ENCODE measurements at regions not wholly inside any gene's neighbourhood (a gene's known extent, or its start where the extent isn't known, plus 50 kb on each side); places are given as distances from the start of the nearest gene placed in this dataset.
"Not testable (repeated sequence)": the region's sequence is repeated elsewhere in the genome, so short reads cannot be mapped to it uniquely, and the experiment has no call there.

GRCh38 chr4:179671609-179672008 is 2229.4 kb upstream of the AGA start:
- Histone ChIP-seq H3K36me3 (ENCODE audit: insufficient read depth, low read length) (no peaks in the 10 kb centered on the region), H2AFZ (ENCODE audit: low read depth, low read length) (no peak overlapping the region), H3K9me3 (ENCODE audit: low read length) (no peaks in the 10 kb centered on the region), H3K4me1 (ENCODE audit: insufficient read depth, low read length) (no peaks in the 10 kb centered on the region), H3K4me3 (ENCODE audit: low read length) (no peak overlapping the region), H3K27me3 (ENCODE audit: insufficient read depth, low read length) (no peaks in the 10 kb centered on the region)

- Histone ChIP-seq H3K4me1 (ENCODE audit: insufficient read depth, low read length) (no peaks in the 10 kb centered on the region), H3K9me3 (ENCODE audit: low read length) (no peaks in the 10 kb centered on the region), H3K4me3 (ENCODE audit: low read length) (no peak overlapping the region), H2AFZ (ENCODE audit: low read depth, low read length) (no peak overlapping the region), H3K36me3 (ENCODE audit: insufficient read depth, low read length) (no peaks in the 10 kb centered on the region), H3K27me3 (ENCODE audit: insufficient read depth, low read length) (no peaks in the 10 kb centered on the region)
Measured at GRCh38 chr4:179678093-179678814, 2236.0 kb upstream of the AGA start.

GRCh38 chr4:179683661-179684060 is 2241.4 kb upstream of the AGA start:
- H3K4me1 ChIP-seq (ENCODE audit: insufficient read depth, low read length); H3K4me3 ChIP-seq (ENCODE audit: low read length); H3K27me3 ChIP-seq (ENCODE audit: insufficient read depth, low read length); H2AFZ ChIP-seq (ENCODE audit: low read depth, low read length); H3K36me3 ChIP-seq (ENCODE audit: insufficient read depth, low read length); H3K9me3 ChIP-seq (ENCODE audit: low read length): not testable (repeated sequence)

GRCh38 chr4:179692222-179692621 is 2250.0 kb upstream of the AGA start:
- H3K36me3 ChIP-seq (ENCODE audit: insufficient read depth, low read length) = no peaks in the 10 kb centered on the region
- peaks cover 2% of the 10 kb centered on the region for H3K4me1 ChIP-seq (ENCODE audit: insufficient read depth, low read length)
- H3K9me3 ChIP-seq (ENCODE audit: low read length) = no peaks in the 10 kb centered on the region
- H2AFZ ChIP-seq (ENCODE audit: low read depth, low read length) = no peak overlapping the region
- H3K4me3 ChIP-seq (ENCODE audit: low read length) = no peak overlapping the region
- H3K27me3 ChIP-seq (ENCODE audit: insufficient read depth, low read length) = no peaks in the 10 kb centered on the region

GRCh38 chr4:179695175-179695574 is 2252.9 kb upstream of the AGA start:
- Histone ChIP-seq H3K36me3 (ENCODE audit: insufficient read depth, low read length) (no peaks in the 10 kb centered on the region), H2AFZ (ENCODE audit: low read depth, low read length) (no peak overlapping the region), H3K4me1 (ENCODE audit: insufficient read depth, low read length) (peaks cover 2% of the 10 kb centered on the region), H3K27me3 (ENCODE audit: insufficient read depth, low read length) (no peaks in the 10 kb centered on the region), H3K4me3 (ENCODE audit: low read length) (no peak overlapping the region), H3K9me3 (ENCODE audit: low read length) (no peaks in the 10 kb centered on the region)

GRCh38 chr4:179698321-179698720 is 2256.1 kb upstream of the AGA start:
- no peaks in the 10 kb centered on the region for H3K4me1 ChIP-seq (ENCODE audit: insufficient read depth, low read length)
- H2AFZ ChIP-seq (ENCODE audit: low read depth, low read length) = no peak overlapping the region
- no peaks in the 10 kb centered on the region for H3K27me3 ChIP-seq (ENCODE audit: insufficient read depth, low read length)
- no peaks in the 10 kb centered on the region for H3K9me3 ChIP-seq (ENCODE audit: low read length)
- H3K4me3 ChIP-seq (ENCODE audit: low read length) = no peak overlapping the region
- H3K36me3 ChIP-seq (ENCODE audit: insufficient read depth, low read length) = no peaks in the 10 kb centered on the region

- no peaks in the 10 kb centered on the region for H3K27me3 ChIP-seq (ENCODE audit: insufficient read depth, low read length)
- H3K4me1 ChIP-seq (ENCODE audit: insufficient read depth, low read length) = no peaks in the 10 kb centered on the region
- H2AFZ ChIP-seq (ENCODE audit: low read depth, low read length) = no peak overlapping the region
- no peak overlapping the region for H3K4me3 ChIP-seq (ENCODE audit: low read length)
- H3K9me3 ChIP-seq (ENCODE audit: low read length) = peaks cover 2% of the 10 kb centered on the region
- H3K36me3 ChIP-seq (ENCODE audit: insufficient read depth, low read length) = no peaks in the 10 kb centered on the region
Measured at GRCh38 chr4:179709961-179710624, 2267.9 kb upstream of the AGA start.

GRCh38 chr4:179719766-179720450 is 2277.7 kb upstream of the AGA start:
- Histone ChIP-seq H3K9me3 (ENCODE audit: low read length) (no peaks in the 10 kb centered on the region), H3K27me3 (ENCODE audit: insufficient read depth, low read length) (no peaks in the 10 kb centered on the region), H2AFZ (ENCODE audit: low read depth, low read length) (no peak overlapping the region), H3K4me3 (ENCODE audit: low read length) (no peak overlapping the region), H3K4me1 (ENCODE audit: insufficient read depth, low read length) (no peaks in the 10 kb centered on the region), H3K36me3 (ENCODE audit: insufficient read depth, low read length) (no peaks in the 10 kb centered on the region)

- not testable (repeated sequence) for H3K4me1 ChIP-seq (ENCODE audit: insufficient read depth, low read length); H3K36me3 ChIP-seq (ENCODE audit: insufficient read depth, low read length); H3K9me3 ChIP-seq (ENCODE audit: low read length); H3K27me3 ChIP-seq (ENCODE audit: insufficient read depth, low read length); H2AFZ ChIP-seq (ENCODE audit: low read depth, low read length); H3K4me3 ChIP-seq (ENCODE audit: low read length)
Measured at GRCh38 chr4:179726491-179726890, 2284.3 kb upstream of the AGA start.

GRCh38 chr4:179728305-179728704 is 2286.1 kb upstream of the AGA start:
- Histone ChIP-seq H3K9me3 (ENCODE audit: low read length) (no peaks in the 10 kb centered on the region), H2AFZ (ENCODE audit: low read depth, low read length) (no peak overlapping the region), H3K4me3 (ENCODE audit: low read length) (no peak overlapping the region), H3K27me3 (ENCODE audit: insufficient read depth, low read length) (no peaks in the 10 kb centered on the region), H3K4me1 (ENCODE audit: insufficient read depth, low read length) (peaks cover 6% of the 10 kb centered on the region), H3K36me3 (ENCODE audit: insufficient read depth, low read length) (no peaks in the 10 kb centered on the region)

- not testable (repeated sequence) for H3K27me3 ChIP-seq (ENCODE audit: insufficient read depth, low read length); H3K9me3 ChIP-seq (ENCODE audit: low read length); H3K4me3 ChIP-seq (ENCODE audit: low read length); H2AFZ ChIP-seq (ENCODE audit: low read depth, low read length); H3K4me1 ChIP-seq (ENCODE audit: insufficient read depth, low read length); H3K36me3 ChIP-seq (ENCODE audit: insufficient read depth, low read length)
Measured at GRCh38 chr4:179736820-179737219, 2294.6 kb upstream of the AGA start.

GRCh38 chr4:179738822-179739221 is 2296.6 kb upstream of the AGA start:
- no peak overlapping the region for H3K4me3 ChIP-seq (ENCODE audit: low read length)
- H3K4me1 ChIP-seq (ENCODE audit: insufficient read depth, low read length) = no peaks in the 10 kb centered on the region
- no peak overlapping the region for H2AFZ ChIP-seq (ENCODE audit: low read depth, low read length)
- no peaks in the 10 kb centered on the region for H3K27me3 ChIP-seq (ENCODE audit: insufficient read depth, low read length)
- H3K36me3 ChIP-seq (ENCODE audit: insufficient read depth, low read length) = no peaks in the 10 kb centered on the region
- no peaks in the 10 kb centered on the region for H3K9me3 ChIP-seq (ENCODE audit: low read length)

- Histone ChIP-seq H3K4me1 (ENCODE audit: insufficient read depth, low read length) (no peaks in the 10 kb centered on the region), H3K27me3 (ENCODE audit: insufficient read depth, low read length) (no peaks in the 10 kb centered on the region), H3K36me3 (ENCODE audit: insufficient read depth, low read length) (no peaks in the 10 kb centered on the region), H2AFZ (ENCODE audit: low read depth, low read length) (no peak overlapping the region), H3K4me3 (ENCODE audit: low read length) (no peak overlapping the region), H3K9me3 (ENCODE audit: low read length) (no peaks in the 10 kb centered on the region)
Measured at GRCh38 chr4:179747218-179747910, 2305.1 kb upstream of the AGA start.

Data from neuron (in vitro differentiated cells).